Epithelial cell of proximal tubule (primary cell): ENCODE measurements at regions not wholly inside any gene's neighbourhood (a gene's known extent, or its start where the extent isn't known, plus 50 kb on each side); places are given as distances from the start of the nearest gene placed in this dataset.
"Not testable (repeated sequence)": the region's sequence is repeated elsewhere in the genome, so short reads cannot be mapped to it uniquely, and the experiment has no call there.

Experiments
- DNase-seq: peaks from one replicate; pipeline ENCODE4 v3.0.0-alpha.2; 2011; ENCODE audit warnings: low read depth
- H3K4me3 ChIP-seq: 2 replicates; pipeline ENCODE4 v1.5.1; 2011; ENCODE audit warnings: low read depth, mild to moderate bottlenecking, low read length
- CTCF ChIP-seq: conservative IDR thresholded peaks from 2 replicates; pipeline ENCODE4 v1.5.1; 2012; ENCODE audit warnings: low read depth, mild to moderate bottlenecking, low read length

- no peak overlapping the region for H3K4me3 ChIP-seq
- no peak for DNase-seq
These were observed 184.4 kb upstream of the CCNG1 start for GRCh38 chr5:163252950-163253349.

GRCh38 chr5:163259495-163259894 is 177.9 kb upstream of the CCNG1 start:
- no peak for DNase-seq
- TF ChIP-seq CTCF: no peak
- H3K4me3 ChIP-seq: no peak overlapping the region

More at GRCh38 chr5:163252950-163253349, 184.4 kb upstream of the CCNG1 start:
- TF ChIP-seq CTCF: no peak

DNA sequence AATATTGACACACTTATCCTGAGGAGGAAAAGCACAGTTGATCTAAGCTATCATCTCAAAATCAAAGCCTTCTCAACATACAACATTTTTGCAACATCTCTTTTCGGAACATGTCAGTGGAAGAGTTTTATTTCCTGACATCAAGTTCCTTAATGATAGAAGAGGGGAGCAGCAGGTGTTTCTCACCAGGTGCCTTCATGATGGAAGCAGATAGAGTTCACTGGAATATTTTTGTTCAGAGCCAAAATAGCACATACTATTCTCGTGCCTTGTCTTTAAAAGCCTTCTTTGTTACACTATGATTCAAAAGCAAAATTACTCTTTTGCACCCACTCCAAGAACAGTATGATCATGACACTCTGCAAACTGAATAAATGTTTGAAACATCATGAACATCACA is 176.9 kb upstream of the CCNG1 start:
- H3K4me3 ChIP-seq: no peak overlapping the region
- no peak for DNase-seq
- no peak for TF ChIP-seq CTCF

DNA sequence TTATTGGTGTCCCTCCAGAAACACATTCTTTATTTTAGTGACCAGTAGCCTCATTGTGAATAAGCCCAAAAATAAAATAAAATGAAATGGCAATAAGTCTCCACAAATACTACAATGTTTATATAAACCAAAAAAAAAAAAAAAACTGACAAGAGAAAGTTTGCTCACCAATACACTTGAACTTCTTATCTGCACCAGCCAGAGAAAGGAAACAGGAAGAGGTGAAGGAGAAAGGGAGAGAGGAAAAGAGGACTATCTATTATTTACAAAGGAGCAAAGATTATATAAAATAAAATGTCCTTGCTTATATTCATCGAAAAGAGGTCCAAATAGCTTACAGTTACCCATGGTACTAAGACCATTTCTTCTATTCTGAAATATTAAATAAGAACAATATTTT is 176.4 kb upstream of the CCNG1 start:
- no peak for TF ChIP-seq CTCF
- DNase-seq: no peak
- H3K4me3 ChIP-seq: no peak overlapping the region

DNA sequence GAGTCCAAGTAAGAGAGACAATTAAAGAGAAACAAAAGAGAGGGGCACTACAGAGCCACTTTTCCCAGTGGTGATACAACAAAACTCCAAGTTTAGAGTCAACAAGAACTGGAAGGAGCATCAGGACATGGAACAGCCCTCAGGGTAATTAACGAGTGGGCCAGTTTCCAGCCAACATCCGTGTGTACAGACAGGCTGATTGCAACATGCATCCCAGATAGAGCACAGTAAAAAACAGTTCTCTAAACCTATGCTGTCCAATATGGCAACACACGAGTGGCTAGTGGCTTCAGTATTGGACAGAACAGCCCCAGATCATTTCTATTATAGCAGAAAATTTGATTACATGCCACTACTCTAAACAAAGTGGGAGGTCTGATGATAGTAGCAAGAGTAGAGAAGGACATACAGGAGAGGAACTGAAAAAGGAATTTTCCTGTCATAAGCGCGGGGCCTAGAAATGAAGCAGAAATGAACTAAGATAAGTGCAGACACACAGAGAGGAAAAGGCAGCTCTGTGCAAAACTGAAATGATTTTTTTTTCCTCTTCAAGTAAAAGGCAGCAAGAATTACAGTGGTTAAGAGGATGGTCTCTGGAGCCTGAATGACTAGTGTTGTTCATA is 175.6 kb upstream of the CCNG1 start:
- no peak overlapping the region for H3K4me3 ChIP-seq
- TF ChIP-seq CTCF: no peak
- DNase-seq: no peak

DNA sequence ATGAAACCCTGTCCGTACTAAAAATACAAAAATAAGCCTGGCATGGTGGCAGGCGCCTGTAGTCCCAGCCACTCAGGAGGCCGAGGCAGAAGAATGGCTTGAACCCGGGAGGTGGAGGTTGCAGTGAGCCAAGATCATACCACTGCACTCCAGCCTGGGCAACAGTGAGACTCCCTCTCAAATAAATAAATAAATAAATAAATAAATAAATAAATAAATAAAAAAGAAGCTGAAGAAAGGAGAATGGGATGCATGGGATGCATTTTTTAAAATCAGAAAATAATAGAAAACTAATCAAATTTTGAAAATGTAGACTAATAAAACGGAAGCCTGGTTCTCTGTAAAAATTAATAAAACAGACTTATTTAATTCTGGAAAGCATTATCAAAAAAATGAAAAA is 171.1 kb upstream of the CCNG1 start:
- DNase-seq, H3K4me3 ChIP-seq: not testable (repeated sequence)

DNA sequence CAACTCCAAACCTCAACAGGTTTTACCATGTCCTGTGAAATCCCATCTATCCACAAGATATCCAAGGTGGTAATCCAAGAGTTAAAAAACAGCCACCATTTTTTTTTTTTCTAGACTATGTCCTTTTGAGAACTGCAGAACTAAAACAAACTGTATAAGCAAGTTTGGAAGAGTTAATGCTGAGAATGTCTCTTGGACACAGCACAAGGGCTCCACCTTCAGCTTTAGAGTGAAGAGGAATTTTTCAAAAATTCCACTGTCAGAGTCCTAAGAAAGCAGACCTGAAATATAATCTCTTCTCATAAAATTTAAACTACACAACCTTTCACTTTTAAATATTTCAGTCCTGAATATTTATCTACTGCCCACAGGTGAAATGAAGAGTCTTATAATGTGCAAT is 167.8 kb upstream of the CCNG1 start:
- peak; percentile 38 for TF ChIP-seq CTCF
- H3K4me3 ChIP-seq: no peak overlapping the region
- no peak for DNase-seq

GRCh38 chr5:163276466-163276865 is 160.9 kb upstream of the CCNG1 start:
- no peak for TF ChIP-seq CTCF
- DNase-seq: no peak
- no peak overlapping the region for H3K4me3 ChIP-seq

- H3K4me3 ChIP-seq, DNase-seq: not testable (repeated sequence)
These were observed 156.5 kb upstream of the CCNG1 start for GRCh38 chr5:163280897-163281296.
